Anterior cingulate cortex (tissue), 58 donors: ENCODE measurements at regions not wholly inside any gene's neighbourhood (a gene's known extent, or its start where the extent isn't known, plus 50 kb on each side); places are given as distances from the start of the nearest gene placed in this dataset.

Source experiments
- DNase-seq, 58 donors: peaks; one replicate each; lab custom pipeline; 2025; lab: John Stamatoyannopoulos, UW

GRCh38 chr12:115210533-115211252, 526.7 kb upstream of the TBX3 start:
- peak in 25 of 58 donors; percentile 9 to 61 (median 21) for DNase-seq

- peak in 12 of 58 donors; percentile 1 to 47 (median 5) for DNase-seq
Observed at GRCh38 chr12:115209230-115209629, 525.3 kb upstream of the TBX3 start.

GRCh38 chr12:115208098-115208497, 524.1 kb upstream of the TBX3 start:
- no peak for DNase-seq

GRCh38 chr12:115207216-115207915, 523.4 kb upstream of the TBX3 start:
- no peak for DNase-seq

GRCh38 chr12:115206801-115207200, 522.8 kb upstream of the TBX3 start:
- no peak for DNase-seq

GRCh38 chr12:115205755-115206308, 521.9 kb upstream of the TBX3 start:
- DNase-seq: no peak

GRCh38 chr12:115204957-115205754, 521.2 kb upstream of the TBX3 start:
- DNase-seq: no peak

- DNase-seq: no peak
Observed at GRCh38 chr12:115203701-115204100, 519.7 kb upstream of the TBX3 start.

- no peak for DNase-seq
Observed at GRCh38 chr12:115201966-115202365, 518.0 kb upstream of the TBX3 start.

GRCh38 chr12:115199831-115200230, 515.9 kb upstream of the TBX3 start:
- no peak for DNase-seq

- DNase-seq: no peak
Observed at GRCh38 chr12:115194857-115195256, 510.9 kb upstream of the TBX3 start.

- no peak for DNase-seq
Observed at GRCh38 chr12:115194448-115194847, 510.5 kb upstream of the TBX3 start.

- DNase-seq: no peak
Observed at GRCh38 chr12:115191342-115191741, 507.4 kb upstream of the TBX3 start.

GRCh38 chr12:115190010-115190770, 506.2 kb upstream of the TBX3 start:
- no peak for DNase-seq

- DNase-seq: peak in 9 of 58 donors; percentile 0 to 51 (median 2)
Observed at GRCh38 chr12:115185506-115185905, 501.5 kb upstream of the TBX3 start.

GRCh38 chr12:115183752-115184151, 499.8 kb upstream of the TBX3 start:
- DNase-seq: no peak

- no peak for DNase-seq
Observed at GRCh38 chr12:115177899-115178298, 493.9 kb upstream of the TBX3 start.

- DNase-seq: no peak
Observed at GRCh38 chr12:115176741-115177400, 492.9 kb upstream of the TBX3 start.

GRCh38 chr12:115174920-115175319, 490.9 kb upstream of the TBX3 start:
- no peak for DNase-seq

GRCh38 chr12:115172521-115172920, 488.5 kb upstream of the TBX3 start:
- DNase-seq: no peak
